GM23338 (cell line): ENCODE measurements at regions not wholly inside any gene's neighbourhood (a gene's known extent, or its start where the extent isn't known, plus 50 kb on each side); places are given as distances from the start of the nearest gene placed in this dataset.

Experiments used
- ATAC-seq: fragments of 200-7000 bp; cut with Tn5 transposase; 3 replicates; pipeline ENCODE4 v1.9.1; 2020
- DNase-seq: peaks from one replicate; pipeline ENCODE4 v3.0.0-alpha.2; 2015; ENCODE audit warnings: low spot score
- H2AFZ ChIP-seq: fragments of 200-600 bp; sonication (generic); 2 replicates; pipeline ENCODE4 v1.8.0; 2016; ENCODE audit warnings: antibody characterized with exemption, mild to moderate bottlenecking, moderate library complexity
- H3F3A ChIP-seq: fragments of 200-600 bp; sonication (generic); replicated peaks from 2 replicates; pipeline ENCODE4 v1.8.0; 2017; ENCODE audit warnings: antibody characterized with exemption, mixed run types, low read depth
- H3K27ac ChIP-seq: fragments of 200-600 bp; sonication (generic); 2 replicates; pipeline ENCODE4 v1.6.1; 2016; ENCODE audit warnings: low read depth
- H3K27me3 ChIP-seq: fragments of 200-600 bp; sonication (generic); 2 replicates; pipeline ENCODE4 v1.8.0; 2016; ENCODE audit warnings: mild to moderate bottlenecking, mixed run types, moderate library complexity; ENCODE audit not compliant: insufficient read depth
- H3K36me3 ChIP-seq: fragments of 200-600 bp; sonication (generic); 2 replicates; pipeline ENCODE4 v1.8.0; 2016; ENCODE audit warnings: mild to moderate bottlenecking; ENCODE audit not compliant: insufficient read depth
- H3K4me1 ChIP-seq: fragments of 200-600 bp; sonication (generic); 2 replicates; pipeline ENCODE4 v1.8.0; 2016; ENCODE audit warnings: mild to moderate bottlenecking, moderate library complexity; ENCODE audit not compliant: insufficient read depth
- H3K4me2 ChIP-seq: fragments of 200-600 bp; sonication (generic); 2 replicates; pipeline ENCODE4 v1.7.1; 2017; ENCODE audit warnings: mixed run types
- H3K4me3 ChIP-seq: fragments of 200-600 bp; sonication (generic); 2 replicates; pipeline ENCODE4 v1.6.1; 2016; ENCODE audit warnings: mixed run types
- H3K79me2 ChIP-seq: fragments of 200-600 bp; sonication (generic); replicated peaks from 2 replicates; pipeline ENCODE4 v1.8.0; 2017; ENCODE audit warnings: mild to moderate bottlenecking; ENCODE audit not compliant: insufficient read depth
- H3K9me2 ChIP-seq: fragments of 200-600 bp; sonication (generic); 2 replicates; pipeline ENCODE4 v1.8.0; 2017; ENCODE audit not compliant: insufficient read depth
- H4K20me1 ChIP-seq: fragments of 200-600 bp; sonication (generic); replicated peaks from 2 replicates; pipeline ENCODE4 v1.8.0; 2017; ENCODE audit warnings: mild to moderate bottlenecking; ENCODE audit not compliant: insufficient read depth
- H3K27ac Mint-ChIP-seq: 2 replicates; pipeline ENCODE4 v1.8.0; 2020; ENCODE audit warnings: inconsistent platforms, mild to moderate bottlenecking, moderate library complexity, mixed read lengths
- H3K27me3 Mint-ChIP-seq: 3 replicates; pipeline ENCODE4 v1.8.0; 2022; ENCODE audit warnings: low read depth, mild to moderate bottlenecking, moderate library complexity, mixed read lengths, inconsistent platforms; ENCODE audit not compliant: insufficient read depth, poor library complexity
- H3K36me3 Mint-ChIP-seq: 3 replicates; pipeline ENCODE4 v1.8.0; 2021; ENCODE audit warnings: low read depth, mild to moderate bottlenecking, inconsistent platforms, moderate library complexity, mixed read lengths
- H3K4me1 Mint-ChIP-seq: 3 replicates; pipeline ENCODE4 v1.8.0; 2020; ENCODE audit warnings: mild to moderate bottlenecking, inconsistent platforms, mixed read lengths
- H3K4me3 Mint-ChIP-seq: 3 replicates; pipeline ENCODE4 v1.8.0; 2021; ENCODE audit warnings: moderate library complexity, mild to moderate bottlenecking, inconsistent platforms, mixed read lengths
- H3K9me3 Mint-ChIP-seq: 3 replicates; pipeline ENCODE4 v1.8.0; 2020; ENCODE audit warnings: moderate library complexity, mild to moderate bottlenecking, inconsistent platforms, mixed read lengths
- CREB1 ChIP-seq: fragments of 250-450 bp; sonication (Bioruptor Pico); IDR thresholded peaks from 2 replicates; pipeline ENCODE4 v1.5.0; 2020; ENCODE audit warnings: low read depth, mild to moderate bottlenecking, moderate library complexity
- CTCF ChIP-seq, 2 experiments: fragments of 200-600 bp in 1 of 2; sonication (generic) in 1 of 2; conservative IDR thresholded peaks; 2 replicates each; pipeline versions ENCODE4 v1.5.1 to v1.6.1; 2016 to 2017; ENCODE audit warnings: antibody characterized with exemption in 2 of 2, low read depth in 2 of 2, mild to moderate bottlenecking in 2 of 2, moderate library complexity in 1 of 2
- ETS1 ChIP-seq: IDR thresholded peaks from 2 replicates; pipeline ENCODE4 v1.6.1; 2016; ENCODE audit warnings: antibody characterized with exemption
- EZH2phosphoT487 ChIP-seq: fragments of 200-600 bp; sonication (generic); IDR thresholded peaks from one replicate; pipeline ENCODE4 v1.8.1; 2018; ENCODE audit warnings: antibody characterized with exemption; ENCODE audit not compliant: unreplicated experiment
- JUNB ChIP-seq: IDR thresholded peaks from one replicate; pipeline ENCODE4 v1.6.1; 2016; ENCODE audit warnings: antibody characterized with exemption; ENCODE audit not compliant: unreplicated experiment
- NANOG ChIP-seq: IDR thresholded peaks from 2 replicates; pipeline ENCODE4 v1.6.1; 2016; ENCODE audit warnings: antibody characterized with exemption, borderline replicate concordance
- POLR2AphosphoS5 ChIP-seq: IDR thresholded peaks from 2 replicates; pipeline ENCODE4 v1.6.1; 2016; ENCODE audit warnings: antibody characterized with exemption, low read depth
- REST ChIP-seq: IDR thresholded peaks from one replicate; pipeline ENCODE4 v1.6.1; 2018; ENCODE audit warnings: antibody characterized with exemption; ENCODE audit not compliant: unreplicated experiment
- STAT1 ChIP-seq: IDR thresholded peaks from one replicate; pipeline ENCODE4 v1.6.1; 2016; ENCODE audit warnings: antibody characterized with exemption; ENCODE audit not compliant: unreplicated experiment
- ZNF114 ChIP-seq: fragments of 250-450 bp; sonication (Bioruptor Pico); IDR thresholded peaks from 2 replicates; pipeline ENCODE4 v1.5.0; 2020; ENCODE audit warnings: mild to moderate bottlenecking, moderate library complexity
- ZNF331 ChIP-seq: fragments of 250-450 bp; sonication (Bioruptor Pico); IDR thresholded peaks from 2 replicates; pipeline ENCODE4 v1.5.0; 2020; ENCODE audit warnings: low read depth, mild to moderate bottlenecking, moderate library complexity
- TF ChIP-seq, protein P1 (sequence below): fragments of 250-450 bp; sonication (Bioruptor Pico); IDR thresholded peaks from 2 replicates; pipeline ENCODE4 v1.5.0; 2020; ENCODE audit warnings: mild to moderate bottlenecking, moderate library complexity

DNA sequence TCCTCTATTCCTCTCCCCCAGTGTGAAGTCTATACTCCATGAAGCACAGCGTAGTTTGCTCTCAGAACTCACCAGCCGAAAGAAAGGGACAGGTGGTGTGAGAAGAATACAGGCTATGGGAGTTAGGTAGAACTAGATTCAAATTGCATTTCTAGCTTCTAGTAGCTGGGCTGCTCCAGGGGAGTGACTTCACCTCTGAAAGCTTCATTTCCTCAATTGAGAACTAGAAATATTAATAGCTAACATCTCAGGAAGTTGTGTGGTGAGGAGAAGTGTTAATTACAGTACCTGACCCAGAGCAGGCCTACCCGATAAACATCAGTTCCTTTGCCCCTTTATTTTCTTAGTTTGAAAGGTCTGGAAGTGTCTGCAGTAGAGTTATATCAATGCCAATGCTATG, 484.7 kb upstream of the TENM4 start (continued):
- TF ChIP-seq ETS1 (no peak), ZNF331 (CRISPR knock-in tag) (no peak)

DNA sequence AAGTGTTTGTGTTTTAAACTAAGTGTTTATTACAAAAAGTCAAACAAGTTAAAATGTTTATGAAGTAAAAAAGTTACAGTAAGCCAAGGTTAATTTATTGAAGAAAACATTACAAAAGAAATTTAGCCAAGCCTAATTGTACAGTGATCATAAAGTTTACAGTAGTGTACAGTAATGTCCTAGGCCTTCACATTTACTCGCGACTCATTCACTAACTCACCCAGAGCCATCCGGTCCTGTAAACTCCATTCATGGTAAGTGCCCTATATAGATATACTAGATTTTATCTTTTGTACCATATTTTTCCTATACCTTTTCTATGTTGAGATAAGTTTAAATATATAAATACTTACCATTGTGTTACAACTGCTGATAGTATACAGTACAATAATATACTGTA, 481.8 kb upstream of the TENM4 start:
- no peak overlapping the region for H3K4me2 ChIP-seq
- no peaks in the 10 kb centered on the region for H4K20me1 ChIP-seq
- no peak overlapping the region for H2AFZ ChIP-seq
- no peaks in the 10 kb centered on the region; the same call in 2 of the 3 replicates for H3K4me1 Mint-ChIP-seq
- no peak overlapping the region for H3K4me3 Mint-ChIP-seq
- no peaks in the 10 kb centered on the region for H3K36me3 ChIP-seq
- no peaks in the 10 kb centered on the region for H3K27me3 ChIP-seq
- no peaks in the 10 kb centered on the region for H3K36me3 Mint-ChIP-seq
- H3K27ac Mint-ChIP-seq: no peak overlapping the region
- ATAC-seq (no peak), DNase-seq (no peak)
- H3K4me3 ChIP-seq: no peak overlapping the region
- H3K4me1 ChIP-seq: no peaks in the 10 kb centered on the region
- no peaks in the 10 kb centered on the region for H3K9me2 ChIP-seq
- no peaks in the 10 kb centered on the region for H3K9me3 Mint-ChIP-seq
- H3K27ac ChIP-seq: no peak overlapping the region
- no peaks in the 10 kb centered on the region for H3K27me3 Mint-ChIP-seq
- H3K79me2 ChIP-seq: no peaks in the 10 kb centered on the region
- no peaks in the 10 kb centered on the region for H3F3A ChIP-seq
- no peak for TF ChIP-seq ETS1
- no peak for TF ChIP-seq ZNF114 (CRISPR knock-in tag)
- no peak for TF ChIP-seq STAT1
- TF ChIP-seq JUNB: no peak
- TF ChIP-seq CTCF (conservative IDR thresholded peaks at IDR 0.05; ENCODE audit: low read depth in 2 of 2): no peak
- TF ChIP-seq EZH2phosphoT487: no peak
- TF ChIP-seq ZNF331 (CRISPR knock-in tag): no peak
- TF ChIP-seq, protein P1, sequence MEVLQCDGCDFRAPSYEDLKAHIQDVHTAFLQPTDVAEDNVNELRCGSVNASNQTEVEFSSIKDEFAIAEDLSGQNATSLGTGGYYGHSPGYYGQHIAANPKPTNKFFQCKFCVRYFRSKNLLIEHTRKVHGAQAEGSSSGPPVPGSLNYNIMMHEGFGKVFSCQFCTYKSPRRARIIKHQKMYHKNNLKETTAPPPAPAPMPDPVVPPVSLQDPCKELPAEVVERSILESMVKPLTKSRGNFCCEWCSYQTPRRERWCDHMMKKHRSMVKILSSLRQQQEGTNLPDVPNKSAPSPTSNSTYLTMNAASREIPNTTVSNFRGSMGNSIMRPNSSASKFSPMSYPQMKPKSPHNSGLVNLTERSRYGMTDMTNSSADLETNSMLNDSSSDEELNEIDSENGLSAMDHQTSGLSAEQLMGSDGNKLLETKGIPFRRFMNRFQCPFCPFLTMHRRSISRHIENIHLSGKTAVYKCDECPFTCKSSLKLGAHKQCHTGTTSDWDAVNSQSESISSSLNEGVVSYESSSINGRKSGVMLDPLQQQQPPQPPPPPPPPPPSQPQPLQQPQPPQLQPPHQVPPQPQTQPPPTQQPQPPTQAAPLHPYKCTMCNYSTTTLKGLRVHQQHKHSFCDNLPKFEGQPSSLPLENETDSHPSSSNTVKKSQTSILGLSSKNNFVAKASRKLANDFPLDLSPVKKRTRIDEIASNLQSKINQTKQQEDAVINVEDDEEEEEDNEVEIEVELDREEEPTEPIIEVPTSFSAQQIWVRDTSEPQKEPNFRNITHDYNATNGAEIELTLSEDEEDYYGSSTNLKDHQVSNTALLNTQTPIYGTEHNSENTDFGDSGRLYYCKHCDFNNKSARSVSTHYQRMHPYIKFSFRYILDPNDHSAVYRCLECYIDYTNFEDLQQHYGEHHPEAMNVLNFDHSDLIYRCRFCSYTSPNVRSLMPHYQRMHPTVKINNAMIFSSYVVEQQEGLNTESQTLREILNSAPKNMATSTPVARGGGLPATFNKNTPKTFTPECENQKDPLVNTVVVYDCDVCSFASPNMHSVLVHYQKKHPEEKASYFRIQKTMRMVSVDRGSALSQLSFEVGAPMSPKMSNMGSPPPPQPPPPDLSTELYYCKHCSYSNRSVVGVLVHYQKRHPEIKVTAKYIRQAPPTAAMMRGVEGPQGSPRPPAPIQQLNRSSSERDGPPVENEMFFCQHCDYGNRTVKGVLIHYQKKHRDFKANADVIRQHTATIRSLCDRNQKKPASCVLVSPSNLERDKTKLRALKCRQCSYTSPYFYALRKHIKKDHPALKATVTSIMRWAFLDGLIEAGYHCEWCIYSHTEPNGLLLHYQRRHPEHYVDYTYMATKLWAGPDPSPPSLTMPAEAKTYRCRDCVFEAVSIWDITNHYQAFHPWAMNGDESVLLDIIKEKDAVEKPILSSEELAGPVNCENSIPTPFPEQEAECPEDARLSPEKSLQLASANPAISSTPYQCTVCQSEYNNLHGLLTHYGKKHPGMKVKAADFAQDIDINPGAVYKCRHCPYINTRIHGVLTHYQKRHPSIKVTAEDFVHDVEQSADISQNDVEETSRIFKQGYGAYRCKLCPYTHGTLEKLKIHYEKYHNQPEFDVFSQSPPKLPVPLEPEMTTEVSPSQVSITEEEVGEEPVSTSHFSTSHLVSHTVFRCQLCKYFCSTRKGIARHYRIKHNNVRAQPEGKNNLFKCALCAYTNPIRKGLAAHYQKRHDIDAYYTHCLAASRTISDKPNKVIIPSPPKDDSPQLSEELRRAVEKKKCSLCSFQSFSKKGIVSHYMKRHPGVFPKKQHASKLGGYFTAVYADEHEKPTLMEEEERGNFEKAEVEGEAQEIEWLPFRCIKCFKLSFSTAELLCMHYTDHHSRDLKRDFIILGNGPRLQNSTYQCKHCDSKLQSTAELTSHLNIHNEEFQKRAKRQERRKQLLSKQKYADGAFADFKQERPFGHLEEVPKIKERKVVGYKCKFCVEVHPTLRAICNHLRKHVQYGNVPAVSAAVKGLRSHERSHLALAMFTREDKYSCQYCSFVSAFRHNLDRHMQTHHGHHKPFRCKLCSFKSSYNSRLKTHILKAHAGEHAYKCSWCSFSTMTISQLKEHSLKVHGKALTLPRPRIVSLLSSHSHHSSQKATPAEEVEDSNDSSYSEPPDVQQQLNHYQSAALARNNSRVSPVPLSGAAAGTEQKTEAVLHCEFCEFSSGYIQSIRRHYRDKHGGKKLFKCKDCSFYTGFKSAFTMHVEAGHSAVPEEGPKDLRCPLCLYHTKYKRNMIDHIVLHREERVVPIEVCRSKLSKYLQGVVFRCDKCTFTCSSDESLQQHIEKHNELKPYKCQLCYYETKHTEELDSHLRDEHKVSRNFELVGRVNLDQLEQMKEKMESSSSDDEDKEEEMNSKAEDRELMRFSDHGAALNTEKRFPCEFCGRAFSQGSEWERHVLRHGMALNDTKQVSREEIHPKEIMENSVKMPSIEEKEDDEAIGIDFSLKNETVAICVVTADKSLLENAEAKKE (CRISPR knock-in tag): no peak
- TF ChIP-seq NANOG: no peak
- no peak for TF ChIP-seq REST
- TF ChIP-seq CREB1 (CRISPR knock-in tag): no peak
- TF ChIP-seq POLR2AphosphoS5: no peak
